Pulmonary artery endothelial cell (primary cell): ENCODE measurements at regions not wholly inside any gene's neighbourhood (a gene's known extent, or its start where the extent isn't known, plus 50 kb on each side); places are given as distances from the start of the nearest gene placed in this dataset.

ENCODE experiments used
- DNase-seq: peaks from one replicate; pipeline ENCODE4 v3.0.0-alpha.2; 2011; ENCODE audit warnings: low read depth, low spot score

DNA sequence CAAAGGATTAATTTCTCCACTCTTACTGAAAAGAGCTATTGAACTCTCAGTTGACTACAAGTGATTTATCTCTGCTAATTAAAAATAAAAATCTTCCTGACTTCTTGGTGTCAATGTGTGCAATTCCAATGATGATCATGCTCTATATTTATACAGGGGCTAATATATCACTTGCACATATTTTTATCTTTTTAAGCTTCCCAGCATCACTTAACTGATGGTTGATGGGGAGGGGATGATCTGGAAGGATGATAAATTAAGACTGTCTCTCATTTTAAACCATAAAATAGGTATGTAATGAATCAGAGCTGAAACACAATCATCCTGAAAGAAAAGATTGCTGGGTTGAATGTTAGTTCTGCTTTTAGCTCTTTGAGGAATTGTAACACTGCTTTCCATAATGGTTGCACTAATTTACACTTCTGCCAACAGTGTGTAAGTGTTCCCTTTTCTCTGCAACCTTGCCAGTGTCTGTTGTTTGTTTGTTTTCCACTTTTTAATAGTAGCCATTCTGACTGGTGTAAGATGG lies 169.6 kb upstream of the ECI2 start:
- no peak for DNase-seq

DNA sequence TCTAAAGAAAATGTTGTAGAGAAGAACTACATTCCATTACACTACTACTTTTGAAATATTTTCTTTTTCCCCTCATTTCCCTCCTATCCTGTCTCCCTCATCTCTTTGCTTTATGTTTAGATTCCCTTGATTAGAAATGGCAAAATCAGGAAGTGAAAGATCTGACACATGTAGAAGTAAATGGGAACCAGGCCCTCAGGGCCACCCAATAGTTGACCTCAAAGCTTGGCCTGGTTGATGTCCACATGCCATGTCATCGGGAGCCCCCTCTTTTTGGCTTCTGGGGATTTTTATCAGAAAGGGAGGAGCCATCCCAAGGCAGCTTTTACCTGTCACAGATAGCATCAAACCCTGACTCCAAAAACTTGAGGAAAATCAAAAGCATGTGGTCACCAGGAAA lies 168.3 kb upstream of the ECI2 start:
- no peak for DNase-seq

DNA sequence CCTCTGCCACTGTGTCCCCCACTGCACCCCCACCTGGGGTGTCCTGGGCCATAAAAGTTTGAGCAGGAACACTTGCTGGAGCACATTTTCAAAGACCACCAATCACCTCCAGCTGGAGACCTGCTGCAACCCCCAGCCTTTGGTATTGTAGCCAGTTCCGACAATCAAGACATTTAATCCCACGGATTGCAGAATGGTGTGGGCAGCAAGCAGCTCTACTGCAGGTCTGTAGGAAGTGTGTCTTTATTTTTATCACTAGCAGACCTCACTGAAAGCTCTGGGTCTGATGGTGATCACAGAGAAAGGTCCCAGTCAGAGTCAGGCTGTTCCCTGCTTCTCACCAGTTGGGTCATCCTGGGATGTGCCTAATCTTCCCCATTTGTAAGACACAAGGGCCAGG lies 167.1 kb upstream of the ECI2 start:
- DNase-seq: no peak

- DNase-seq: no peak
Measured at GRCh38 chr6:4301871-4302270, 166.5 kb upstream of the ECI2 start.

DNA sequence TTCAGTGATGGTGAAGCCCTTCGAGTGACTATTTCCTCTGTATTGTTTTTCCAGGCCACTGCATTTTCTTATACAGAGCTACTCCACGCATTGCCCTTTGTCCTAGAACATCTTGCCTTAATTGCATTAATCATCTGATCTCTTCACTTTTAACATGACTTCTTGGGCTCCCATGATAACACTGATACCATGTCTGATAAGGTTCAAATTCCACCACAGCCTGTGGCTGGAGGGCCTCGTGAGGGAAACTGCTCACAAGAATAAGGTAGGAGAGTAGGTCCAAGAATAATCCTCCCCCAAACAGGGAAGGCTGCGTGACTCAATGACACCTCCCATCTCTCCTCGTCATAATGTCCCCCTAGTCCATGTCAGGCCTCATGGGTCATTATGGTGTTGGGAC lies 165.5 kb upstream of the ECI2 start:
- no peak for DNase-seq

- DNase-seq: no peak
Measured at GRCh38 chr6:4299476-4299875, 164.1 kb upstream of the ECI2 start.

DNA sequence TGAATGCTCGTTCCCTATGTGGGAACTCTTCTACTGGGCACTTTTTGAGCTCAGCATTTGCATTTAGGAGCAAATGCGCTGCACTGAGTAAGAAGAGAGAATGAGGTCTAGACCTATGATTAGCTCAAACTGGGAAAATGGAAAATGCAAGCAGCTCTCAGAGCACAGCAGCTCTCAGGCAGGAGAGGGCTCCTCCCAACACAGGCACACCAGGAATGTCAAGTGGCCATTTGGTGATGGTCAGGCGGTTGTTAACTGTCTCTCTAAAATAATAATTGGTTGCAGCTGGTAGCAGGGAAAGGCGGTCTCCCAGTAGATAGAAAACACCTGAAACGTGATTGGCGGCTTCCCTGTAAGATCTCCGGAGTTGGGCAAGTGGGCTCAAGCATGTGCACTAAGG lies 162.0 kb upstream of the ECI2 start:
- no peak for DNase-seq

GRCh38 chr6:4296552-4296951 lies 161.2 kb upstream of the ECI2 start:
- no peak for DNase-seq

GRCh38 chr6:4295783-4296155 lies 160.4 kb upstream of the ECI2 start:
- DNase-seq: no peak

DNA sequence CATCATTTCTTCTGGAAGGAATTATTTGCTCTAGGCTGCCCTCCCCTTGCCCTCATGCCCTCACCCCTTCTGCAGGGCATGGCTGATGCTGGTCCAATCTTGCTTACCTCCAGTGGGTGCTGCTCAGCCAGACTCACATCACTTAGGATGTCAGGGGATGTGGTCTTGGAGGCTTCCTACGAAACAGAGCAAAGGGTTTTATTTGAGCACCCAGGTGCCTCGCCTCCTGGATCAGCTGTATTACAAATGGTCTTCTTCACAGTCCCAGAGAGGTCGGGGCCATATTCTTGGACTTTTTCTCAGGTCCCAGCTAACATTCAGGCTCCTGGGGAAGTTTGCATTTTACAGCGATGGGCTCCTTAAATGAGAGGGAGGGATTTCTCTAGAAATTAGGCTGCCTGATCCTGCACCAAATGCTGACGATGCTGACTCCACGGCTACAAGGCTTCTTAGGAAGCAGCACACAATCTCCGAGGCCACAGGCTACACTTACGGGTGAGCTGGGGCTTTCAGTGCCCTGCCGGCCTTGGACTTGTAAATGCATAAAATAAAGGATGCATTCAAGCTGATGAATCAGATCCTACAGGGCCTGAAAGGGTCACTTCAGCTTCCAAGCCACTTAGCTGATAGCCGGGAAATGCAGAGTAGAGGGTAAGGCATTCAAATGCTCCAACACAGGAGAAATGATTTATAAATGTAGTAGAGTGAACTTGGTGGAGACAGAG lies 159.8 kb upstream of the ECI2 start:
- DNase-seq: no peak

- no peak for DNase-seq
Measured at GRCh38 chr6:4294636-4295035, 159.3 kb upstream of the ECI2 start.

DNA sequence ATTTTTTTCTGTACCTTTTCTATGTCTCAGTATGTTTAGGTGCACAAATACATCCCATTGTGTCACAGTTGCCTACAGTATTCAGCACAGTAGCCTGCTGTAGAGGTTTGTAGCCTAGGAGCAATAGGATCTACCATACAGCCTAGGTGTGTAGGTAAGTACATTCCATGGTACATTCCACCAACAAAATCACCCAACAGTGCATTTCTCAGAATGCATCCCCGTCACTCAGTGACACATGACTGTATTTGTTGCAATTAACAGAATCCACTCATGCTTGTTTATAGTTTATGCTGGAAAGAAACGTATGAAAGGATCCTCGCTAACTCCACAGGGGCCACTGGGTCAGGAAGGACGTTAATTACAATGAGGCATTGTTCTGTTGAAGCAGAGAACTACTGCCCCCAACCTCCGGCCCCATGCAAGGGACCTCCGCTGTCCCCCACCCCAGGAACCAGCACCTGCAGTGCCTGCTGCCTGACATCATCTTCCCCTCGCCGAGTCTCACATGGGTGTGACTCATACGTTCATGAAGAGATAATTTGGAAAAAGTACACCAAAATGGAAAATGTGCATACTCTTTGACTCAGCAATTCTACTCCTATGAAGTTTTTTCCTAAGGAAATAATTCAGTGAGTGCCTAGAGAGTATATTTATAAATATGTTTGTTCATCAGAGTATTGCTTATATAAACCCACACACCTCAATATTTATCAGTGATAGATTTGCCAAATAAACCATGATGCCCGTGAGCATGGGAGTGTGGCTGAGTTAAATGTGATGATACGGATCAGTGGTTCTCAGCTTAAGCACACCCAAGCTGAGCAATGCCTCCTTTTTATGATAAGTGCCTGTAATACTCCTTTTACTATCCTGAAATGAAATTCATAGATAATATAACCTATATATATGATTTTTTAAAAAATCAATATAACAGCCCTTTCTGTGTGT lies 156.4 kb upstream of the ECI2 start:
- peak; percentile 67 for DNase-seq

DNA sequence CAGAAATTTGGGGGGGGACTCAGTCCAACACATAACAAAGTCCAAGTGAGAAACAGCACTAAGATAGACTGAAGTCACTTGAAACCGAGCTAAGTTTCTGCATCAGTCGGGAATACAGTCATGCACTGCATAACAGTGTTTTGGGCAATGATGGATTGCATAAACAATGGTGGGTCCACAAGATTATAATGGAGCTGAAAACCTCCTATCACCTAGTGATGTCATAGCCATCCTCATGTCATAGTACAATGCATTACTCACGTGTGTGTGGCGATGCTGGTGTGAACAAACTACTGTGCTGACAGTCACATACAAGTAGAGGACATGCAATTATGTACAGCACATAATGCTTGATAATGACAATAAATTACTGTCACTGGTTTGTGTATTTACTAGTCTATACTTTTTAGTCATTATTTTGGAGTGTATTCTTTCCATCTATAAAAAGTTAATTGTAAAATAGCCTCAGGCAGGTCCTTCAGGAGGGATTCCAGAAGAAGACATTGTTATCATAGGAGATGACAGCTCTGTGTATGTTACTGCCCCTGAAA lies 154.5 kb upstream of the ECI2 start:
- no peak for DNase-seq

DNA sequence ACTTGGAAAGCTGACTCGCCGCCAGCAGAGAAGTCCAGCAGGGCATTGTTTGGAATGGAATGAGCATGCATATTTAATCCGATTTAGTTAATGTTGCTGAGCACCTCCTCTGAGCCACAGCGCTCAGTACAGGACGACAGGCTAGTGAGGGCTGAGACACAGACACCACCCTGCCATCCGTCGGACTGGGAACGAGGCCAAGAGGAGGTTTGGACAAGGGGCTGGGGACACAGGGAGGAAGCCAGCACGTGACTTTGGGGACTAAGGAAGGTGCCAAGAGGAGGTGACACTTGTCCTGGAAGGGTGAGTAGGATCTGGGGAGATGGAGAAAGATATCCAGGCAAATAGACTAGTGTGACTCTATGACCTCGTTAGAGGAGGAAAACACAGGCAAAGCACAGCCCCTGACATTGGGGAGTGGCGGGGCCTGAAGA lies 152.5 kb upstream of the ECI2 start:
- no peak for DNase-seq

GRCh38 chr6:4287372-4287771 lies 152.0 kb upstream of the ECI2 start:
- no peak for DNase-seq

DNA sequence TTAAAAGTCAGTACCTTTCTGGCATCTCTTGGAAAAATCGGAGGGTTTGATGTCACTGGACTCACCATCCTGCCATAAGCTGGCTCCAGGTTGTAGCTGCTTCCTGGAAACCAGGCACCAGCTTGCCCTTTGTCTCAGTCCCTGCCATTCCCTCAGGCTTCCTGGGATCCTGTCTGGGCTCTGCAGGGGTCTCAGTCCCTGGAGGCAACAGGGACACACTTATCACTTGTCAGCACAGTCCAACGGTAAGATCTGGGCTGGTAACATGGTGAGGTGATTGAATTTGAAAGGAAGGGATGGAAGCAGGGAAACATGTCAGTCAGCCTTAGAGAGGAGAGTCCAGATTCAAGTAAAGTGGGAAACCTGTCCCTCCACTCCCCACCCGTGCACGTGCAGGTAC lies 147.6 kb upstream of the ECI2 start:
- DNase-seq: no peak

DNA sequence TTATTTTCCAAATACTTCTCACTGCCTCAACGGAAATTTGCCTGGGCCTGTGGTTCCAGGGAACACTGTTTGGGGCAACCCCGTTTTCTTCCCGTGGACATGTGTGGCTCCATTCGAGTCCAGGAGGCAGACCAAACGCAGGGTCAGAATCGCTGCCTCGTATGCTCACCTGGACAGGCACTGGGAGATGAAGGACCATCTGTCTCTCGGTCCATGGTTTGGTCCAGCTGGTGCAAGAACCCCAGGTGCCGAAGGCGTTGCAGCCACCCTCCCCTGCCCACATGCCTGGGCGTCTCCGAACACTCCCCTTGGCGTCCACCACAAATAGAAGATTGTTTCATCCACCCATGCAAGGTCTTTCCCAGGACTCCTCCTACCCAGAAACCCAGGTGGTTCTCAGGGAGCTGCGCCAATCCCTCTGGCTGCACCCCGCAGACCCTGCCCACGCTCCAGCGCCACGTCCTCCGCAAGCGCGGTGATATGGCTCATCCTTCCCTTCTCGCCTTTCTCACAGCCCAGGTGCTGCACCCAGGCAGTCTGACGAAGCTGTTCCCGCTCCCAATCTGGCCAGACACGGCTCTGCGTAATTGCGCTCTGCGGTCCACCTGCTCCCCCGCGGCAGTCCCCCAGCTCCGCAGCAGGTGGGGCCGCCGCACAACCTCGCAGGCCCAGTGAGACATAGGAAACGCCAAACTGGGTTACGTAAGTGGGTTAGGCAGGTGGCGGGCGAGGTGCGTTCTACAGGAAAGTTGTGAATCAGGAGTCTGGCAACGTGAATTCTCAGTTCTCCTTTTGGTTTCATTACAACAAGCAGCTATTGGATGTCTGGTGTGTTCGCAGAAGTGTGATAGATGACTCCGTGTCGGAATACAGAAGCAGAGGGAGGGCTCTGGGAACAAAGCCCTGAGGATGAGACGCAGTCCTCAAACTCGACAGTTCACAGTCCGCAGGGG lies 146.2 kb upstream of the ECI2 start:
- no peak for DNase-seq

GRCh38 chr6:4280707-4281106 lies 145.3 kb upstream of the ECI2 start:
- peak; percentile 72 for DNase-seq

DNA sequence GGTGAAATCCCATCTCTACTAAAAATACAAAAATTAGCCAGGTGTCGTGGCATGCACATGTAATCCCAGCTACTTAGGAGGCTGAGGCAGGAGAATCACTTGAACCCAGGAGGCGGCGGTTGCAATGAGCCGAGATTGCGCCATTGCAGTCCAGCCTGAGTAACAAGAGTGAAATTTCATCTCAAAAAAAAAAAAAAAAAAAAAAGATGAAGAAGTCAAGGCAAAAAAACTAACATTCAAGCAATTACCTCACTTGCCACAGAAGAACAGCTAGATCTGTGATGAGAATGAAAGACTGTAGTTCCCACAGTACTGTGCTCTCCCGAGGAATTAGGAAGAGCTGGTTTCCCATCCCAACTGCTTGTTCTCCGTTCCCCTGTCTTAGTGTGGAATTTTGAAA lies 144.7 kb upstream of the ECI2 start:
- no peak for DNase-seq

DNA sequence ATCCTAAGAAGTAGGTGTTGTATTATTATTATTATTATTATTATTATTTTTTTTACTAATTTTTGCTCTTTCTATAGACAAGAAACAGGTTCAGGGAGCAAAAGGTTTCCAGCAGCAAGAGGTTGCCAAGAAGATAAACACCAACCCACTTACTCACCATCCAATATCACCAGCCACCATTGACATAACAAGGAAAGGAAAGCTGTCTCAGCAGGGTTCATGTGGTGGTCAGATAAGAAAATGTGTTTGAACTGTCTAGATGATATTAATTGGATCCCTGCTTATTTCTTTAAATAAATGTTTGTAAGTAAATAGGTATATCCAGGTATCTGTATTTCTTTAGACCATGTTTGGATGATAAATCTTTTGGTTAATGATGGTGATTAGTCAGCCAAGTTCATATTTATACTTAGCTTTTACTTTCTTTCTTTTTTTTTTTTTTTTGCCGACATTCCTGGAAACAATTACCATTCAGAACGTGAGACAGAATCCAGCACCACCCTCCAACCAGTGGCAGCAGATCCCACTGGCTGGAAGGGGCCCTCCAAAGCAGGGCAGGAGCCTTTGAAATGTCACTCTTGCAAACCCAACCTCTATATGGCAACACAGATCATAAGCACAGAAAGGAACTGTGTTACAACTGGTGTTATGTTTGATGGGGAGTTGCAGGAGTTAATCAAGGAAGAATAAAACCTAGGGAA lies 139.2 kb upstream of the ECI2 start:
- peak; percentile 76 for DNase-seq
